ENCODE measurements at regions not wholly inside any gene's neighbourhood (a gene's known extent, or its start where the extent isn't known, plus 50 kb on each side); places are given as distances from the start of the nearest gene placed in this dataset.

GRCh38 chr6:71125216-71125615 is 163.4 kb upstream of the OGFRL1 start:
- no peak for DNase-seq

GRCh38 chr6:71126506-71126905 is 162.1 kb upstream of the OGFRL1 start:
- no peak for DNase-seq

GRCh38 chr6:71127374-71127773 is 161.2 kb upstream of the OGFRL1 start:
- DNase-seq, result no peak

- no peak for DNase-seq
Observed at GRCh38 chr6:71130277-71130676, 158.3 kb upstream of the OGFRL1 start.

GRCh38 chr6:71134929-71135642 is 153.5 kb upstream of the OGFRL1 start:
- DNase-seq, result no peak

GRCh38 chr6:71137973-71138372 is 150.6 kb upstream of the OGFRL1 start:
- no peak for DNase-seq

GRCh38 chr6:71138376-71138775 is 150.2 kb upstream of the OGFRL1 start:
- DNase-seq, result no peak

- peak; percentile 44 for DNase-seq
Observed at GRCh38 chr6:71139249-71139648, 149.4 kb upstream of the OGFRL1 start.

GRCh38 chr6:71153755-71154325 is 134.8 kb upstream of the OGFRL1 start:
- no peak for DNase-seq

- no peak for DNase-seq
Observed at GRCh38 chr6:71157345-71157744, 131.3 kb upstream of the OGFRL1 start.

- DNase-seq, result no peak
Observed at GRCh38 chr6:71164890-71165289, 123.7 kb upstream of the OGFRL1 start.

- DNase-seq, result no peak
Observed at GRCh38 chr6:71168233-71168765, 120.3 kb upstream of the OGFRL1 start.

- DNase-seq, result no peak
Observed at GRCh38 chr6:71171497-71172070, 117.0 kb upstream of the OGFRL1 start.

- DNase-seq, result no peak
Observed at GRCh38 chr6:71179249-71179885, 109.2 kb upstream of the OGFRL1 start.

- peak; percentile 87 for DNase-seq
Observed at GRCh38 chr6:71181565-71181964, 107.0 kb upstream of the OGFRL1 start.

- no peak for DNase-seq
Observed at GRCh38 chr6:71187141-71187540, 101.5 kb upstream of the OGFRL1 start.

GRCh38 chr6:71190809-71191208 is 97.8 kb upstream of the OGFRL1 start:
- peak; percentile 35 for DNase-seq

- DNase-seq, result peak; percentile 86
Observed at GRCh38 chr6:71194724-71195123, 93.9 kb upstream of the OGFRL1 start.

GRCh38 chr6:71197267-71197666 is 91.3 kb upstream of the OGFRL1 start:
- DNase-seq, result peak; percentile 83

- peak; percentile 37 for DNase-seq
Observed at GRCh38 chr6:71197780-71198179, 90.8 kb upstream of the OGFRL1 start.

- no peak for DNase-seq
Observed at GRCh38 chr6:71198908-71199307, 89.7 kb upstream of the OGFRL1 start.

- DNase-seq, result no peak
Observed at GRCh38 chr6:71199736-71200135, 88.9 kb upstream of the OGFRL1 start.

GRCh38 chr6:71203206-71203605 is 85.4 kb upstream of the OGFRL1 start:
- no peak for DNase-seq

- no peak for DNase-seq
Observed at GRCh38 chr6:71204741-71205140, 83.9 kb upstream of the OGFRL1 start.

Data from HCEC 1CT (cell line).